H9 (cell line): ENCODE measurements at regions not wholly inside any gene's neighbourhood (a gene's known extent, or its start where the extent isn't known, plus 50 kb on each side); places are given as distances from the start of the nearest gene placed in this dataset.

Experiments used
- DNase-seq: peaks from one replicate; pipeline ENCODE4 v3.0.0-alpha.2; 2017
- H2AFZ ChIP-seq: one replicate; pipeline ENCODE4 v1.6.1; 2013; ENCODE audit warnings: mild to moderate bottlenecking, low read length, control low read depth, moderate library complexity
- H2AK5ac ChIP-seq: 2 replicates; pipeline ENCODE4 v1.6.1; 2013; ENCODE audit warnings: low read length, control low read depth, mixed read lengths; ENCODE audit not compliant: insufficient read length
- H2BK120ac ChIP-seq: one replicate; pipeline ENCODE4 v1.6.1; 2013; ENCODE audit warnings: low read depth, mild to moderate bottlenecking, low read length, control low read depth, inconsistent platforms; ENCODE audit not compliant: poor library complexity, severe bottlenecking
- H2BK12ac ChIP-seq: 2 replicates; pipeline ENCODE4 v1.6.1; 2013; ENCODE audit warnings: low read length, control low read depth, mixed read lengths, low read depth; ENCODE audit not compliant: insufficient read length
- H2BK15ac ChIP-seq: 2 replicates; pipeline ENCODE4 v1.6.1; 2013; ENCODE audit warnings: low read depth, low read length, control low read depth
- H2BK20ac ChIP-seq: one replicate; pipeline ENCODE4 v1.6.1; 2013; ENCODE audit warnings: low read depth, mild to moderate bottlenecking, low read length, control low read depth, inconsistent platforms; ENCODE audit not compliant: poor library complexity, severe bottlenecking
- H2BK5ac ChIP-seq: 2 replicates; pipeline ENCODE4 v1.6.1; 2013; ENCODE audit warnings: low read length, control low read depth, mixed read lengths; ENCODE audit not compliant: insufficient read length
- H3K14ac ChIP-seq: 2 replicates; pipeline ENCODE4 v1.6.1; 2013; ENCODE audit warnings: low read length, control low read depth; ENCODE audit not compliant: insufficient read depth
- H3K18ac ChIP-seq: 2 replicates; pipeline ENCODE4 v1.6.1; 2013; ENCODE audit warnings: low read depth, mild to moderate bottlenecking, mixed read lengths, low read length, control low read depth; ENCODE audit not compliant: insufficient read length
- H3K23ac ChIP-seq: 2 replicates; pipeline ENCODE4 v1.6.1; 2013; ENCODE audit warnings: low read length, control low read depth, mixed read lengths, low read depth; ENCODE audit not compliant: insufficient read length
- H3K23me2 ChIP-seq: 2 replicates; pipeline ENCODE4 v1.6.1; 2013; ENCODE audit warnings: low read depth, mild to moderate bottlenecking, mixed read lengths, low read length, control low read depth; ENCODE audit not compliant: insufficient read length, poor library complexity, severe bottlenecking
- H3K27ac ChIP-seq: 2 replicates; pipeline ENCODE4 v1.5.1; 2013; ENCODE audit warnings: low read length, control low read depth, mixed read lengths, low read depth; ENCODE audit not compliant: insufficient read length
- H3K27me3 ChIP-seq: 2 replicates; pipeline ENCODE4 v1.6.1; 2013; ENCODE audit warnings: low read length, control low read depth, inconsistent platforms; ENCODE audit not compliant: insufficient read depth
- H3K4ac ChIP-seq: 2 replicates; pipeline ENCODE4 v1.6.1; 2013; ENCODE audit warnings: low read depth, mild to moderate bottlenecking, control low read depth, inconsistent platforms, low read length, moderate library complexity
- H3K4me1 ChIP-seq: 2 replicates; pipeline ENCODE4 v1.6.1; 2013; ENCODE audit warnings: low read length, control low read depth, inconsistent platforms; ENCODE audit not compliant: insufficient read depth
- H3K4me2 ChIP-seq: 2 replicates; pipeline ENCODE4 v1.6.1; 2013; ENCODE audit warnings: low read length, control low read depth, mixed read lengths; ENCODE audit not compliant: insufficient read length, insufficient read depth
- H3K56ac ChIP-seq: 2 replicates; pipeline ENCODE4 v1.6.1; 2013; ENCODE audit warnings: low read depth, mild to moderate bottlenecking, mixed read lengths, low read length, control low read depth; ENCODE audit not compliant: insufficient read length
- H3K79me1 ChIP-seq: 2 replicates; pipeline ENCODE4 v1.6.1; 2013; ENCODE audit warnings: low read depth, mild to moderate bottlenecking, moderate library complexity, low read length, control low read depth, inconsistent platforms; ENCODE audit not compliant: insufficient read depth, poor library complexity, severe bottlenecking
- H3K79me2 ChIP-seq: 2 replicates; pipeline ENCODE4 v1.6.1; 2013; ENCODE audit warnings: low read length, control low read depth, inconsistent platforms; ENCODE audit not compliant: insufficient read depth
- H3K9ac ChIP-seq: 2 replicates; pipeline ENCODE4 v1.6.1; 2013; ENCODE audit warnings: low read length, control low read depth, mixed read lengths; ENCODE audit not compliant: insufficient read length; ENCODE audit errors: extremely low read depth
- H3K9me3 ChIP-seq: one replicate; pipeline ENCODE4 v1.6.1; 2013; ENCODE audit warnings: low read depth, low read length, inconsistent platforms; ENCODE audit not compliant: control insufficient read depth
- H3T11ph ChIP-seq: one replicate; pipeline ENCODE4 v1.6.1; 2013; ENCODE audit warnings: mild to moderate bottlenecking, low read length, control low read depth, inconsistent platforms
- H4K20me1 ChIP-seq: one replicate; pipeline ENCODE4 v1.6.1; 2013; ENCODE audit not compliant: control insufficient read depth, insufficient read length, insufficient read depth
- H4K5ac ChIP-seq: 2 replicates; pipeline ENCODE4 v1.6.1; 2013; ENCODE audit warnings: low read depth, mild to moderate bottlenecking, mixed read lengths, low read length, control low read depth; ENCODE audit not compliant: insufficient read length
- H4K8ac ChIP-seq: replicated peaks from 2 replicates; pipeline ENCODE4 v1.6.1; 2013; ENCODE audit warnings: low read length, control low read depth, mixed read lengths, low read depth; ENCODE audit not compliant: insufficient read length
- H4K91ac ChIP-seq: 2 replicates; pipeline ENCODE4 v1.6.1; 2013; ENCODE audit warnings: low read depth, mild to moderate bottlenecking, moderate library complexity, mixed read lengths, low read length, control low read depth; ENCODE audit not compliant: insufficient read length
- H3K27ac Mint-ChIP-seq, 3 experiments: 2 replicates in 2 of 3; 3 replicates in 1 of 3; pipeline ENCODE4 v1.8.0; 2020 to 2021; ENCODE audit warnings: mixed read lengths in 3 of 3, mild to moderate bottlenecking in 1 of 3, moderate library complexity in 1 of 3
- H3K27me3 Mint-ChIP-seq: 2 replicates; pipeline ENCODE4 v1.8.0; 2021; ENCODE audit warnings: low read depth, mild to moderate bottlenecking, moderate library complexity, mixed read lengths
- H3K36me3 Mint-ChIP-seq, 3 experiments: 2 replicates in 2 of 3; 3 replicates in 1 of 3; pipeline ENCODE4 v1.8.0; 2020 to 2021; ENCODE audit warnings: low read depth in 3 of 3, mixed read lengths in 3 of 3; ENCODE audit not compliant: insufficient read depth in 1 of 3
- H3K4me1 Mint-ChIP-seq, 2 experiments: 2 replicates each; pipeline ENCODE4 v1.8.0; 2020; ENCODE audit warnings: mixed read lengths in 2 of 2
- H3K4me3 Mint-ChIP-seq, 2 experiments: 2 replicates in 1 of 2; 3 replicates in 1 of 2; pipeline ENCODE4 v1.8.0; 2020 to 2021; ENCODE audit warnings: mild to moderate bottlenecking in 2 of 2, mixed read lengths in 2 of 2, moderate library complexity in 1 of 2
- H3K9me3 Mint-ChIP-seq, 2 experiments: 2 replicates in 1 of 2; 3 replicates in 1 of 2; pipeline ENCODE4 v1.8.0; 2020; ENCODE audit warnings: mild to moderate bottlenecking in 2 of 2, mixed read lengths in 2 of 2, moderate library complexity in 1 of 2
- CTCF ChIP-seq: fragments of 200-600 bp; sonication (generic); conservative IDR thresholded peaks from 3 replicates; pipeline ENCODE4 v1.8.0; 2021; ENCODE audit warnings: antibody characterized with exemption, mild to moderate bottlenecking
- WGBS: extraction: QIAGEN DNeasy Blood & Tissue Kit; methylation state at CpG from one replicate; pipeline ENCODE4 v1.1.7; 2013; ENCODE audit warnings: missing lambda C conversion rate, low lambda C conversion rate, mixed read lengths; ENCODE audit not compliant: insufficient read length; ENCODE audit errors: extremely low coverage; 5-methylcytosine and 5-hydroxymethylcytosine counted together

- H2AK5ac ChIP-seq, result no peak overlapping the region
- whole genome bisulfite sequencing, result no CpG with 5 or more reads among the region's 7 CpGs
- H3K4me2 ChIP-seq, result no peak overlapping the region
- Mint-ChIP-seq H3K4me1 (peaks cover 16 to 17% of the 10 kb centered on the region in 2 experiments), H3K27ac (no peak overlapping the region), H3K9me3 (no peaks in the 10 kb centered on the region; a peak in 1 of 5 replicates), H3K36me3 (no peaks in the 10 kb centered on the region), H3K27me3 (no peaks in the 10 kb centered on the region; the same call in none of the 2 replicates), H3K4me3 (no peak overlapping the region)
- H3K79me2 ChIP-seq, result no peaks in the 10 kb centered on the region
- H3T11ph ChIP-seq, result no peak overlapping the region
- H3K56ac ChIP-seq, result no peak overlapping the region
- H2BK20ac ChIP-seq, result no peak overlapping the region
- no peak overlapping the region for H3K18ac ChIP-seq
- TF ChIP-seq CTCF, result no peak
- H3K9me3 ChIP-seq, result no peaks in the 10 kb centered on the region
- H4K20me1 ChIP-seq, result no peaks in the 10 kb centered on the region
- no peak overlapping the region for H2BK120ac ChIP-seq
- H2AFZ ChIP-seq, result no peak overlapping the region
- H3K4me1 ChIP-seq, result no peaks in the 10 kb centered on the region; the same call in 1 of the 2 replicates
- no peaks in the 10 kb centered on the region for H3K23me2 ChIP-seq
- H3K27ac ChIP-seq, result no peak overlapping the region
- no peak overlapping the region for H4K5ac ChIP-seq
- no peak overlapping the region for H4K91ac ChIP-seq
- H3K4ac ChIP-seq, result no peak overlapping the region
- H3K23ac ChIP-seq, result no peak overlapping the region
- no peak for DNase-seq
- H3K27me3 ChIP-seq, result no peaks in the 10 kb centered on the region
- H2BK12ac ChIP-seq, result no peak overlapping the region
- no peak overlapping the region for H3K14ac ChIP-seq
- no peaks in the 10 kb centered on the region for H3K79me1 ChIP-seq
- H2BK5ac ChIP-seq, result no peak overlapping the region
- no peak overlapping the region for H4K8ac ChIP-seq
- H3K9ac ChIP-seq, result no peak overlapping the region
- H2BK15ac ChIP-seq, result no peak overlapping the region
Measured at GRCh38 chr2:3117650-3118216, 259.9 kb downstream of the EIPR1 start.
